Neural cell (in vitro differentiated cells): ENCODE measurements at regions not wholly inside any gene's neighbourhood (a gene's known extent, or its start where the extent isn't known, plus 50 kb on each side); places are given as distances from the start of the nearest gene placed in this dataset.

ENCODE experiments used
- H2AFZ ChIP-seq: fragments of 200-600, 300-800 bp; sonication (generic), shearing (Covaris generic); 2 replicates; pipeline ENCODE4 v1.6.0; 2014; ENCODE audit warnings: low read depth, mild to moderate bottlenecking, antibody characterized with exemption, low read length, moderate library complexity
- H3F3A ChIP-seq: fragments of 200-600 bp; shearing (Covaris generic); 2 replicates; pipeline ENCODE4 v1.6.1; 2016; ENCODE audit warnings: mild to moderate bottlenecking, moderate library complexity, mixed read lengths, antibody characterized with exemption, low read length; ENCODE audit not compliant: insufficient read depth, poor library complexity, severe bottlenecking
- H3K27ac ChIP-seq: fragments of 200-600, 300-800 bp; sonication (generic), shearing (Covaris generic); 2 replicates; pipeline ENCODE4 v1.5.1; 2014; ENCODE audit warnings: mild to moderate bottlenecking, low read length, moderate library complexity
- H3K27me3 ChIP-seq: fragments of 300-800, 200-600 bp; sonication (generic), shearing (Covaris generic); 2 replicates; pipeline ENCODE4 v1.6.0; 2014; ENCODE audit warnings: mild to moderate bottlenecking, low read depth, low read length, moderate library complexity; ENCODE audit not compliant: insufficient read depth
- H3K36me3 ChIP-seq: fragments of 300-800, 200-600 bp; sonication (generic), shearing (Covaris generic); 2 replicates; pipeline ENCODE4 v1.5.1; 2014; ENCODE audit warnings: mild to moderate bottlenecking, antibody characterized with exemption, low read length, moderate library complexity; ENCODE audit not compliant: insufficient read depth
- H3K4me2 ChIP-seq: fragments of 300-800, 200-600 bp; sonication (generic), shearing (Covaris generic); 2 replicates; pipeline ENCODE4 v1.6.0; 2014; ENCODE audit warnings: mild to moderate bottlenecking, low read length
- H3K4me3 ChIP-seq: fragments of 300-800, 200-600 bp; sonication (generic), shearing (Covaris generic); 2 replicates; pipeline ENCODE4 v1.5.1; 2014; ENCODE audit warnings: mild to moderate bottlenecking, low read length, moderate library complexity
- H3K79me2 ChIP-seq: fragments of 200-600 bp; shearing (Covaris generic); replicated peaks from 2 replicates; pipeline ENCODE4 v1.6.0; 2014; ENCODE audit warnings: mild to moderate bottlenecking, low read length, moderate library complexity; ENCODE audit not compliant: insufficient read depth
- H3K9ac ChIP-seq: fragments of 300-800, 200-600 bp; sonication (generic), shearing (Covaris generic); 2 replicates; pipeline ENCODE4 v1.6.1; 2016; ENCODE audit warnings: mild to moderate bottlenecking, low read length, mixed read lengths
- H3K9me2 ChIP-seq: fragments of 200-600 bp; shearing (Covaris generic); 2 replicates; pipeline ENCODE4 v1.6.1; 2016; ENCODE audit warnings: mild to moderate bottlenecking, low read length, mixed read lengths; ENCODE audit not compliant: insufficient read depth
- H3K9me3 ChIP-seq: fragments of 200-600, 300-800 bp; sonication (generic), shearing (Covaris generic); 2 replicates; pipeline ENCODE4 v1.6.1; 2016; ENCODE audit warnings: mild to moderate bottlenecking, mixed run types, low read length, moderate library complexity, mixed read lengths
- H4K20me1 ChIP-seq: fragments of 200-600 bp; shearing (Covaris generic); 2 replicates; pipeline ENCODE4 v1.6.1; 2016; ENCODE audit warnings: mild to moderate bottlenecking, mixed run types; ENCODE audit not compliant: insufficient read depth
- CTCF ChIP-seq: fragments of 450-650 bp; IDR thresholded peaks from 2 replicates; pipeline ENCODE4 v1.5.1; 2014; ENCODE audit warnings: antibody characterized with exemption, mild to moderate bottlenecking, moderate library complexity; ENCODE audit not compliant: poor library complexity, severe bottlenecking
- EP300 ChIP-seq: fragments of 450-650 bp; conservative IDR thresholded peaks from 2 replicates; pipeline ENCODE4 v1.6.1; 2014; ENCODE audit warnings: antibody characterized with exemption, mild to moderate bottlenecking, moderate library complexity; ENCODE audit not compliant: poor library complexity, severe bottlenecking
- EZH2 ChIP-seq: fragments of 200-600, 300-800 bp; shearing (Covaris generic), sonication (generic); IDR thresholded peaks from 2 replicates; pipeline ENCODE4 v1.6.1; 2014; ENCODE audit warnings: antibody characterized with exemption, low read length, borderline replicate concordance, mild to moderate bottlenecking; ENCODE audit not compliant: insufficient read depth, poor library complexity, severe bottlenecking
- MXI1 ChIP-seq: fragments of 450-650 bp; conservative IDR thresholded peaks from 2 replicates; pipeline ENCODE4 v1.6.1; 2014; ENCODE audit warnings: antibody characterized with exemption, mild to moderate bottlenecking; ENCODE audit not compliant: poor library complexity, severe bottlenecking
- POLR2AphosphoS5 ChIP-seq: IDR thresholded peaks from 2 replicates; pipeline ENCODE4 v1.6.1; 2012
- RAD21 ChIP-seq: fragments of 450-650 bp; conservative IDR thresholded peaks from 2 replicates; pipeline ENCODE4 v1.6.1; 2014; ENCODE audit warnings: antibody characterized with exemption, mild to moderate bottlenecking, moderate library complexity
- REST ChIP-seq: IDR thresholded peaks from 2 replicates; pipeline ENCODE4 v1.6.1; 2012; ENCODE audit warnings: borderline replicate concordance
- SMC3 ChIP-seq: fragments of 450-650 bp; conservative IDR thresholded peaks from 2 replicates; pipeline ENCODE4 v1.6.1; 2014; ENCODE audit warnings: antibody characterized with exemption, mild to moderate bottlenecking, moderate library complexity; ENCODE audit not compliant: poor library complexity
- TAF1 ChIP-seq: IDR thresholded peaks from 2 replicates; pipeline ENCODE4 v1.6.1; 2012; ENCODE audit warnings: low read depth

- H3K27ac ChIP-seq = no peak overlapping the region
- H3K27me3 ChIP-seq = no peaks in the 10 kb centered on the region
- no peak for TF ChIP-seq CTCF
- TF ChIP-seq RAD21 = no peak
- no peak for TF ChIP-seq POLR2AphosphoS5
- no peak for TF ChIP-seq SMC3
- no peak for TF ChIP-seq EP300
- no peak for TF ChIP-seq EZH2
- TF ChIP-seq REST = no peak
- no peak for TF ChIP-seq MXI1
- H3K9ac ChIP-seq = no peak overlapping the region
- no peaks in the 10 kb centered on the region for H3K36me3 ChIP-seq
- H2AFZ ChIP-seq = no peak overlapping the region
- H3K9me3 ChIP-seq = no peaks in the 10 kb centered on the region
- no peaks in the 10 kb centered on the region for H3F3A ChIP-seq
- H3K4me2 ChIP-seq = no peak overlapping the region
- H4K20me1 ChIP-seq = no peaks in the 10 kb centered on the region
- no peaks in the 10 kb centered on the region for H3K9me2 ChIP-seq
- no peak overlapping the region for H3K4me3 ChIP-seq
- H3K79me2 ChIP-seq = no peaks in the 10 kb centered on the region
Observed at GRCh38 chr4:162557516-162558106, 393.8 kb upstream of the FSTL5 start.

- H3K27ac ChIP-seq = no peak overlapping the region
- no peak overlapping the region for H2AFZ ChIP-seq
- H3K4me2 ChIP-seq = no peak overlapping the region
- H3F3A ChIP-seq = no peaks in the 10 kb centered on the region
- H3K9me2 ChIP-seq = no peaks in the 10 kb centered on the region
- no peaks in the 10 kb centered on the region for H3K79me2 ChIP-seq
- no peaks in the 10 kb centered on the region for H4K20me1 ChIP-seq
- H3K9ac ChIP-seq = no peak overlapping the region
- TF ChIP-seq SMC3 = no peak
- no peak for TF ChIP-seq REST
- no peak for TF ChIP-seq EP300
- no peak for TF ChIP-seq TAF1
- no peak for TF ChIP-seq RAD21
- no peak for TF ChIP-seq EZH2
- TF ChIP-seq CTCF = no peak
- TF ChIP-seq POLR2AphosphoS5 = no peak
- no peak for TF ChIP-seq MXI1
- no peak overlapping the region for H3K4me3 ChIP-seq
- no peaks in the 10 kb centered on the region for H3K36me3 ChIP-seq
- no peaks in the 10 kb centered on the region for H3K27me3 ChIP-seq
- no peaks in the 10 kb centered on the region for H3K9me3 ChIP-seq
Observed at GRCh38 chr4:162535121-162535520, 371.3 kb upstream of the FSTL5 start.
